Stimulated activated CD4-positive, alpha-beta T cell treated with anti-CD3 and anti-CD28 coated beads, Interleukin-2, amount 100 ng/mL, for 24 hours (primary cell): ENCODE measurements at regions not wholly inside any gene's neighbourhood (a gene's known extent, or its start where the extent isn't known, plus 50 kb on each side); places are given as distances from the start of the nearest gene placed in this dataset.
"Not testable (repeated sequence)": the region's sequence is repeated elsewhere in the genome, so short reads cannot be mapped to it uniquely, and the experiment has no call there.

Experiments
- DNase-seq, 2 donors: peaks; one replicate each; pipeline ENCODE4 v3.0.0-alpha.2; 2020

DNA sequence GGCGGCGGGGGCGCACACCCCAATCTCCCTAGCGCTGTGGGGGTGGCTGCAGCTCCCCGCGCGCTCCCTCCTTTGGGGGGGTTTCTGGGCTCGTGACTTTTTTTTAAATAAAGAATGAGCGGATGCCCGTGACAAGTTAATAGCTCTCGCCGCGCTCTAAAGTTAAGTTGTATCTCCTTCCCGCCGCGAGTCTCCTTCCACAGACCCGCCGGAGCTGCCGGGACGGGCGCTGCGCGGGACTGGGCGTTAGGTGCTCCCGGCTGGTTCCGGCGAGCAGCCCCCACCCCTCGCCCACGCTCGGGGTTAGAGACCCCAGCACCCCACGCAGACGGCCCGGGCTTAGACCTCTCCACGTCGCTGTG, 82.6 kb upstream of the HMGA2 start:
- DNase-seq: peak in 1 of 2 donors; percentile 20

DNA sequence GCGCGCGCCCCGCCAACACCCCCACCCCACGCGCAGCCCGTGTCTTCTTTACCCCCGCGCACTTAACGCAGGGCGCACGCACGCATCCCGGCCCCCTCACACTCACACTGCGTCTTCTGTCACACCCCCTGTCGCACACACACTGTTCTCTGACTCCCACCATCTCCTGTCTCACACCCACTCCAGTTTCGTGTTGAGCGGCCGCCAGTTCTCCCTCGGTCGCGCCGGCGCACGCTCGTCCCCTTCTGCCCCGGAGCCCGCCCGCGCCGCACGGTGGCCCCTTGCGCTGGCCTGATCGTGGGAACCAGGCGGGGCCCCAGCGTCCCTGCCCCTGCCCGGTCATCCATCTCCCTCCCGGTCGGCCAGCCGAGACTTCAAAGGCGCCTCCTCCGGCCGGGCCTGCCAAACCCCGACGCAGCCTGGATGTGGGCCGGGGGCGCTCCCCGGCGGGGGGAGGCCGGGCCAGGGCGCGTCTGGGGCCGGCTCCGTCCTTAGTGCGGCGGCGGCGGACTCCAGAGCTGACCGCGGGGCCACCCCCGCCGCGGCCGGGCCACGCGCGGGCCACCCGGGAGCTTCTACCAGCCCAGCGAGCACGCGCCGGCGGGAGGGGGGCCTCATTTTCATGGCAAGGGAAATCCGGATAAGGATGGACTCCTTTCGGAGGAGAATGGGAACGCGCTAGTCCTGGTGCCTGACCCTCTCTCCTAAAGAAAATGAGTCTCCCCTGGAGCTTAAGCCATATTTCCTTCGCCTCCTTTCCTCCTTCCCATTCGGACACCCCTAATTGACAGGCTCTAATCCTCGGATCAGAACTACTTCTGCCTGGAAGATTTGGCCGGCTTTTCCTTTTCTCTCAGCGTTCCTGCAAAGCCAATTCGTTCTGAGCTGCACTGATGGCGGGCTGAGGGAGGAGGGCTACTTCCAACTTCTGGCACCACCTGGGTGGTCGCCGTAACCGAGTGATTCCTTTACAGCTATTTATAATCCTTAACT, 82.0 kb upstream of the HMGA2 start:
- peak in 1 of 2 donors; percentile 20 for DNase-seq

DNA sequence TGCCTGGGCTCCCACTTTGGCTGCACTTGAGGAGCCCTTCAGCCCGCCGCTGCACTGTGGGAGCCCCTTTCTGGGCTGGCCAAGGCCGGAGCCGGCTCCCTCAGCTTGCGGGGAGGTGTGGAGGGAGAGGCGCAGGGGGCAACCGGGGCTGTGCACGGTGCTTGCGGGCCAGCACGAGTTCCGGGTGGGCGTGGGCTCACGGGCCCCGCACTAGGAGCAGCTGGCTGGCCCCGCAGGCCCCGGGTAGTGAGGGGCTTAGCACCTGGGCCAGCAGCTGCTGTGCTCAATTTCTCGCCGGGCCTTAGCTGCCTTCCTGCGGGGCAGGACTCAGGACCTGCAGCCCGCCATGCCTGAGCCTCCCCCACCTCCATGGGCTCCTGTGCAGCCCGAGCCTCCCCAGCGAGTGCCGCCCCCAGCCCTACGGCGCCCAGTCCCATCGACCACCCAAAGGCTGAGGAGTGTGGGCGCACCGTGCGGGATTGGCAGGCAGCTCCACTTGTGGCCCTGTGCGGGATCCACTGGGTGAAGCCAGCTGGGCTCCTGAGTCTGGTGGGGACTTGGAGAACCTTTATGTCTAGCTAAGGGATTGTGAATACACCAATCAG, 79.9 kb upstream of the HMGA2 start:
- not testable (repeated sequence) for DNase-seq

DNA sequence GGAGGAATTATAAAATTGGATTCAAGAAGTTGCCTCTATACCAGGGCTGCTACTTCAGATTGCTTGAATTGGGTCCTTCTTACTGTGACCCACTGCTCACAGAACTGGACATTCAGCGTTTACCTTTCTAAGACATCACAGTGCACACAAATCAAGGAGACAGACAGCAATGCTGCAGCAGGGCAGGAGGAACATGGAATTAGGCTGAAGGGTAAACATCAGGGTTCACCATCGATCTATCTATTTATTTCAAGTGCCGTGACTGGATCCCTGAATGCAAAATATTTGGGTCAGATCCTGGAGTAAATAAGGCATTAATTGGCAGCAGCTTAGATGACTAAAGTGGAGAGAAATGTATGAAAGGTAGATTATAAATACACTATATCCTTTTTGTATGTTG, 76.9 kb upstream of the HMGA2 start:
- no peak for DNase-seq

DNA sequence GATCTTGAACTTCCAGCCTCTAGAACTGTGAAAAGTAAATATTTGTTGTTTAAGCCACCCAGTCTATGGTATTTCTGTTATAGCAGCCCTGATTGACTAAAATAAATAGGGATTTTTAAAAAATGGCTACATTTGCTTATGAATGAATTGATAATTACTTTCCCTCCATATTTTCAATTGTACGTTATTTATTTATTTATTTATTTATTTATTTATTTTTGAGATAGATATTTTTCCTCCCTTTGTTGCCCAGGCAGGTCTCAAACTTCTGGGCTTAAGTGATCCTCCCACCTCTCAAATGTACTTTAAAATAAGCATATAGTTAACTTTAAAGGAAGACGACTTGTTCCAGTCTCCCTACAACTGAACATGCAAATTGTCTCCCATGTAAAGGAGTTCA, 76.0 kb upstream of the HMGA2 start:
- no peak for DNase-seq

- DNase-seq: no peak
These were observed 70.0 kb upstream of the HMGA2 start for GRCh38 chr12:65754290-65754689.

DNA sequence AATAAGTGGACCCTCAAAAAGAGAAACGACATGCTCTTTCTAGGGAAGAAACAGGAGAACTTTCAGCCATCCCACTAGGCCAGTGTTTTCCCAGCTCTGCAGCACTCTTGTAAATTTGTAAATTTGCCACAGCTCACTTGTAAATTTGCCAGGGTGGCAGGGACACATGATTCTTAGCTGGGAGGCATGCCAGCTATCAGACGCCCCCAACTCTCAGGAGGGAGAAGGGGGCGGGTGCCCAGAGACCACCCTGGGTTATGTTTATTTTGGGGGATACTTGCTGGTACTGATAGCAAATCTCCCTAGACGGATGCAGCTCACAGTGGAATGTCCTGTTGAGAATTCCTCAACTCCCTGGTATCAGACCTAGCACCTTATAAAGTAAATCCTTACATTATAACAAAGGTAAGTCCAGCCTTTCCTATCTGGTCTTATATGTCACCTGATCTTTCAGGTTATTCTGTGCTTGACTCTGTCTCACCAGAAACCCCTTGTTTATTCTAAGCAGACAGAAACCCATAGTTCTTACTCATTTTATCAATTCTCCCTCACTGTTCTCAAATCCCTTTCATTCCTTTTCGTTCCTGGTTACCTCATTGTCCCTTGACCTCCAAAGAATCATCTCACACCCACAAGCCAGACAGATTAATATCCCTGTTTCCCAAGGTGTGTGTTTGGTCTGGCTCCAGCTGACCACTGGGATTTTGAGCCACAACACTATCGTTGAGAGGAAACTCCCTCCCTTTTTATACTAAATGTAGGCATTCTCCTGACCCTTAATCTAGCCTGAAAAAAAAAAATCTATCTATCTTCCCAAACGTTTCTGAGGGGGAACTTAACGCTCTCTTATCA, 69.3 kb upstream of the HMGA2 start:
- no peak for DNase-seq

DNA sequence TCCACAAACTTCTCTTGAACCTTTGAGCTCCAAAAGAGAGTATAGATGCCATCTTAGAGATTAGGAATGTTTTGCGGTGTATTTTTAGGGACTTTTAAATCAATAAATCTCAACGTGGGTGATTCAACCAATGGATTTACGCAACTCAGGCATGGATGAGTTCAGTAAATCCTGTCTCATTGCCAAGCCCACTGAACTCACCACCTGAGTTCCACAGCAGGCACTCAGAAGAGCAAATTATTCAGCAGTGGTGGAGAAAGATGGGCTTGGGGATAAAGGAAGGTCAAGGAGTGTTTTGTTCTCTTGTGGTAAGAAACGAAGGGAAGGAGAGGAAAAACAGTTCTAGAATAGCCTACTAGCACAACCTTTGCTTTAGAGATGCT, 68.7 kb upstream of the HMGA2 start:
- DNase-seq: no peak

GRCh38 chr12:65756267-65756666, 68.0 kb upstream of the HMGA2 start:
- DNase-seq: no peak

DNA sequence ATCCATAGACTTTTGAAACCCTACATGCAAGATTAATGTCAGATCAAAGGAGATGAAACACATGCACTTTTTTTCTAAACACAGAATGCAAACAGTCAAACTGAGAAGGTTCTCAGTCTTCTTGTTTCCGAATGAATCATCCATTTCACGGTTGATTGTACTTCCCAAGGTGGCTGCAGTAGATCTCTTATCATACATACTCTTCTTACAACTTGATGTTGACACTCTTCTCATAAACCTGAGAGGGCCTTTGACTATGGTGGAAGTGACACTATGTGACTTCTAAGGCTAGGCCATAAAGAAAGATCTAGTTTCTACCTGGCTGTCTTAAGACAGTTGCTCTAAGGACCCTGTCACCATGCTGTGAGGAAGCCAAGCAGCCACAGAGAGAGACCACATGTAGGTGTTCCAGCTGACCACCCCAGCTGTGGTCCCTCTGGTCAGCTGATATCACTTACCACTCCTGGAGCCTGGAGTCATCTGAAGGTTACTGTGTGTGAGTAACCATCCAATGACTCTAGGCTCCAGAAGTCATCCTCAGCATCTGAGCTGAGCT, 67.2 kb upstream of the HMGA2 start:
- DNase-seq: peak in 1 of 2 donors; percentile 9

DNA sequence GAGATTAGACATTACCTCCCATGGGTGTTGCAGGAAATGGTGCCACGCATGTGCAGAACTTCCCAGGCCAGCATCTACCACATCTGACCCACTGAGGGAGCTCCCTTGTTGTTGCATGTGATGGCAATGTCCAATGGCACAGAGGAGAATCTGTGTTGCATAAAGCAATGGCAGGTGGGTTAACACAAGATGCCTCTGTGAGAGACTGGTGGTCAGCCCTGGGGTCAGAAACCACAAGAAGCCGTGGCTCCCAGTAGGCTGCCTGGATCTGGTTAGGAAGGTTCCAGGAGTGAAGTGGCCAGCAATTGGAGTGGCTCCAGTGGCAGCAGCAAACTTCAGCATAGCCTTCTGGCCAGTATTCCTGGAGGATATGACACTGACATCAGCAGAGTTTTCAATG, 65.9 kb upstream of the HMGA2 start:
- DNase-seq: no peak

DNA sequence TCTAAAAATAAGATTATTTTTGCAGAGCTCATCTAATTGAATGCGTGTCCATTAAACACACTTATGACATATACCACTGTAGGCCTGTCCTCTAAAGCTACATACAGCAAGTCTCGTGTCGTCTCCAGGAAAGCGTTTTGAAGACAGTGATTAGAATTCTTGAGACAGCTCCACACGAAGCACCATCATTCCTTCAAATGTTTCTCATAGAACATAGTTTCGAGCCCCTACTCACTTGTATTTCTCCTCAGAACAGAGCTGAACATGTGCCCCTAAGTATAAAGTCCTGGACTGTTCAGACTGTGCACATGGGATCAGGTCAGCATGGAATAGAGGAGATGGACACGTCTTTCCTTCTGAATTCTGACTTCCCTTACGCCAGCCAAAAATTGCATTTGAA, 64.5 kb upstream of the HMGA2 start:
- no peak for DNase-seq

DNA sequence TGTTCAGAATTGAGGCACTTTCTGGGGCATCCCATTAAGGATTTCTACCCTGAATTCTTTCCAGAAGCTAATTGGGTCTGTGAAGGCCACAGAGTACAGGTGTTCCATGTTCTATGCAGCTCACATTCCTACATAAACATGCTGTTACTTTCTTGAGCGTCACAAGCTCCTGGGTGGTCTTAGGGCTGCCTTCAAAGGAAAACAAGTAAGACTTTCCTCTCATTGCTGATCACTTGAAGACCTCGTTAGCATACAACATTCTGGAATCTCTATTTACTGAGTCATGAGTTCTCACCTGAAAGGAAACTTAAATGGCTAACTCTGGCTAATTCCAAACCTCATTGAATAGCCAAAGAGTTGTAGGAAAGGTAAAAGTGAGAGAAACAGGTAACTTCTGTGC, 63.0 kb upstream of the HMGA2 start:
- DNase-seq: no peak

- DNase-seq: no peak
These were observed 60.0 kb upstream of the HMGA2 start for GRCh38 chr12:65764325-65764724.

- no peak for DNase-seq
These were observed 58.9 kb upstream of the HMGA2 start for GRCh38 chr12:65765436-65765813.

DNA sequence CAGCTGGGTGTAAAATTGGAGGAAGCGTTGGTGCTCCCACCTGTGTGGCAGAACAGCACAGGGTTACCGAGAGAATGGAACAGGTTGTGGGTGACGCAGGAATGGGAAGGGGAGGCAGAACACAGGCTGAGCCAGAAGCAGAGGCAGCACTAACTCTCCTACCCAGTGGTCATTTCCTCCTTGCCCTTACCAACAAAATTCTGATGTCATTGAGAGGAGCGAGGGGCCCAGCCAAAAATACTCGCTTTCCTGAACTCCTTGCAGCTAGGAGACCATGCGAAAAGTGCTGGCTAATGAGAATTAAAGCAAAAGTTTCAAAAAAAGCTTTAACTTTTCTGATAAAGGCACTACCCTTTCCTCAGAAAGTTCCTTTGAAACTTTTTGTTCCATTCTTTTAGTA, 54.4 kb upstream of the HMGA2 start:
- no peak for DNase-seq
